HepG2 (cell line): ENCODE measurements at regions not wholly inside any gene's neighbourhood (a gene's known extent, or its start where the extent isn't known, plus 50 kb on each side); places are given as distances from the start of the nearest gene placed in this dataset.

ENCODE experiments used
- ATAC-seq: fragments of 200-7000 bp; cut with Tn5 transposase; 3 replicates; pipeline ENCODE4 v1.9.1; 2020; ENCODE audit warnings: mild to moderate bottlenecking, moderate library complexity
- BruUV-seq: library from RNA; stranded (reverse); fragments of 400-500 nt; replicated peaks from 2 replicates; lab custom pipeline; 2021; lab: Mats Ljungman, UMichigan
- CTCF ChIA-PET: fragments of 300-600 bp; formaldehyde crosslinking; extraction: SDS; loops from one replicate; lab custom pipeline; 2021; ENCODE audit warnings: low total read pairs, inconsistent platforms, low intra/inter-chr PET ratio; lab: Yijun Ruan, JAX
- POLR2A ChIA-PET: fragments of 350-600 bp; sonication (Branson Sonifier 250); formaldehyde crosslinking; loops from one replicate; lab custom pipeline; 2020; ENCODE audit warnings: antibody characterized with exemption, inconsistent platforms; lab: Yijun Ruan, JAX
- DNase-seq: peaks from one replicate; pipeline ENCODE4 v3.0.0-alpha.2; 2015; ENCODE audit warnings: low spot score
- FAIRE-seq: peaks from 3 replicates; lab custom pipeline; 2011; peaks lifted over from hg19 to GRCh38; lab: Jason Lieb, UNC
- H2AFZ ChIP-seq: one replicate; pipeline ENCODE4 v1.6.1; 2011; ENCODE audit warnings: low read length, inconsistent platforms
- H3K27ac ChIP-seq: fragments of 300-600 bp; 3 replicates; pipeline ENCODE4 v1.8.0; 2011; ENCODE audit warnings: mixed run types, mild to moderate bottlenecking, mixed read lengths, low read length, inconsistent platforms; ENCODE audit not compliant: insufficient read depth; ENCODE audit errors: extremely low read length
- H3K27me3 ChIP-seq, 2 experiments: fragments of 200-600 bp in 1 of 2; 2 replicates in 1 of 2; 3 replicates in 1 of 2; pipeline versions ENCODE4 v1.6.0 to v1.8.0; 2011; ENCODE audit warnings: low read length in 2 of 2, mild to moderate bottlenecking in 2 of 2, moderate library complexity in 2 of 2, inconsistent platforms in 1 of 2; ENCODE audit not compliant: insufficient read depth in 2 of 2, control insufficient read depth in 1 of 2
- H3K36me3 ChIP-seq, 2 experiments: fragments of 200-600 bp in 1 of 2; replicated peaks in 1 of 2; 2 replicates in 1 of 2; 3 replicates in 1 of 2; pipeline versions ENCODE4 v1.5.1 to v1.8.0; 2011; ENCODE audit warnings: low read length in 2 of 2, inconsistent platforms in 1 of 2; ENCODE audit not compliant: insufficient read depth in 2 of 2, control insufficient read depth in 1 of 2
- H3K4me1 ChIP-seq: 2 replicates; pipeline ENCODE4 v1.5.1; 2012; ENCODE audit warnings: low read length, inconsistent platforms; ENCODE audit not compliant: insufficient read depth
- H3K4me2 ChIP-seq: 2 replicates; pipeline ENCODE4 v1.6.0; 2011; ENCODE audit warnings: low read depth, low read length, inconsistent platforms
- H3K4me3 ChIP-seq, 3 experiments: fragments of 200-600 bp in 1 of 3; sonication (generic), shearing (Covaris generic) in 1 of 3; replicated peaks in 1 of 3; 2 replicates each; pipeline ENCODE4 v1.5.1; 2011 to 2016; ENCODE audit warnings: low read length in 3 of 3, inconsistent platforms in 2 of 3, low read depth in 2 of 3, mild to moderate bottlenecking in 2 of 3, control low read depth in 1 of 3, mixed read lengths in 1 of 3; ENCODE audit not compliant: insufficient read depth in 1 of 3
- H3K79me2 ChIP-seq: one replicate; pipeline ENCODE4 v1.6.1; 2011; ENCODE audit warnings: low read length, inconsistent platforms; ENCODE audit not compliant: insufficient read depth
- H3K9ac ChIP-seq: 2 replicates; pipeline ENCODE4 v1.6.0; 2011; ENCODE audit warnings: mild to moderate bottlenecking, low read depth, low read length, inconsistent platforms; ENCODE audit not compliant: insufficient read depth
- H3K9me3 ChIP-seq: 2 replicates; pipeline ENCODE4 v1.5.1; 2012; ENCODE audit warnings: mild to moderate bottlenecking, low read length
- H4K20me1 ChIP-seq: 2 replicates; pipeline ENCODE4 v1.6.0; 2011; ENCODE audit warnings: inconsistent platforms, mild to moderate bottlenecking, low read length, moderate library complexity; ENCODE audit not compliant: insufficient read depth
- ATF4 ChIP-seq, 2 experiments: fragments of 450-650 bp in 1 of 2; sonication (generic) in 1 of 2; formaldehyde crosslinking; IDR thresholded peaks; 2 replicates each; pipeline versions ENCODE4 v1.5.0 to v1.8.0; 2020 to 2022; ENCODE audit warnings: mild to moderate bottlenecking in 1 of 2, missing genetic modification reagents in 1 of 2
- CENPT ChIP-seq: sonication (generic); formaldehyde crosslinking; IDR thresholded peaks from 2 replicates; pipeline ENCODE4 v1.8.0; 2022; ENCODE audit warnings: low read depth, mild to moderate bottlenecking, moderate library complexity, missing genetic modification reagents
- DBP ChIP-seq: sonication (generic); formaldehyde crosslinking; IDR thresholded peaks from 2 replicates; pipeline ENCODE4 v1.4.0; 2020; ENCODE audit warnings: missing genetic modification reagents; ENCODE audit errors: not compliant biosample characterization
- DDIT3 ChIP-seq: sonication (generic); formaldehyde crosslinking; IDR thresholded peaks from 2 replicates; pipeline ENCODE4 v1.4.0; 2020; ENCODE audit warnings: mild to moderate bottlenecking, missing genetic modification reagents
- HOXA9 ChIP-seq: sonication (generic); formaldehyde crosslinking; IDR thresholded peaks from 2 replicates; pipeline ENCODE4 v1.8.1; 2022; ENCODE audit warnings: missing genetic modification reagents, mild to moderate bottlenecking, moderate library complexity, borderline replicate concordance
- MLXIP ChIP-seq: sonication (generic); formaldehyde crosslinking; IDR thresholded peaks from 2 replicates; pipeline ENCODE4 v1.9.0; 2021; ENCODE audit warnings: missing genetic modification reagents, borderline replicate concordance
- NFKBIZ ChIP-seq: IDR thresholded peaks from 2 replicates; pipeline ENCODE4 v1.6.1; 2018; ENCODE audit warnings: missing genetic modification reagents, missing compliant biosample characterization
- RARG ChIP-seq: sonication (generic); formaldehyde crosslinking; IDR thresholded peaks from 2 replicates; pipeline ENCODE4 v1.4.0; 2020; ENCODE audit warnings: low read depth, mild to moderate bottlenecking, missing genetic modification reagents
- SMAD3 ChIP-seq: sonication (generic); formaldehyde crosslinking; IDR thresholded peaks from 2 replicates; pipeline ENCODE4 v1.4.0; 2020; ENCODE audit warnings: missing genetic modification reagents
- SNAPC4 ChIP-seq: sonication (generic); formaldehyde crosslinking; IDR thresholded peaks from 2 replicates; pipeline ENCODE4 v1.4.0; 2020; ENCODE audit warnings: mild to moderate bottlenecking, missing genetic modification reagents
- SNAPC5 ChIP-seq: sonication (generic); formaldehyde crosslinking; IDR thresholded peaks from 2 replicates; pipeline ENCODE4 v1.8.1; 2023; ENCODE audit warnings: mild to moderate bottlenecking, missing genetic modification reagents, borderline replicate concordance
- ZNF335 ChIP-seq: sonication (generic); formaldehyde crosslinking; IDR thresholded peaks from 2 replicates; pipeline ENCODE4 v1.4.0; 2020; ENCODE audit warnings: missing genetic modification reagents
- WGBS: methylation state at CpG from one replicate; pipeline ENCODE4 v1.1.6; 2017; ENCODE audit warnings: low lambda C conversion rate; 5-methylcytosine and 5-hydroxymethylcytosine counted together
- in situ Hi-C: cut with HindIII; loops from 2 replicates; pipeline ENCODE4 v1.10.0; 2017; ENCODE audit warnings: low pct_unique_long_range_greater_than_20kb; ENCODE audit not compliant: extremely low pct_ligation_motif_present
- intact Hi-C: fragments of 100-400 bp; cut with micrococcal nuclease; formaldehyde crosslinking; loops from one replicate; pipeline ENCODE4 v1.10.0; 2022; ENCODE audit not compliant: unreplicated experiment

GRCh38 chr12:130111965-130112496 is 50.2 kb upstream of the FZD10 start:
- no peak overlapping the region for H3K4me3 ChIP-seq
- no peaks in the 10 kb centered on the region for H4K20me1 ChIP-seq
- H3K36me3 ChIP-seq: no peaks in the 10 kb centered on the region
- ChIA-PET CTCF (no interaction called here), POLR2A (no interaction called here)
- FAIRE-seq (no peak), DNase-seq (no peak), ATAC-seq (no peak)
- H3K27ac ChIP-seq: no peak overlapping the region
- in situ Hi-C loops: no loop called here
- WGBS: 44% methylated on average over 6 of the region's 6 CpGs
- no peaks in the 10 kb centered on the region for H3K4me1 ChIP-seq
- intact Hi-C loops: no loop called here
- no peak overlapping the region for H3K9ac ChIP-seq
- H3K79me2 ChIP-seq: no peaks in the 10 kb centered on the region
- H3K4me2 ChIP-seq: no peak overlapping the region
- BruUV-seq: no TSS peak
- H3K9me3 ChIP-seq: no peaks in the 10 kb centered on the region
- H3K27me3 ChIP-seq: peaks cover 5 to 48% of the 10 kb centered on the region in 2 experiments; a peak in 4 of 5 replicates
- H2AFZ ChIP-seq: no peak overlapping the region
- TF ChIP-seq DBP (no peak), MLXIP (CRISPR knock-in tag) (no peak), SMAD3 (CRISPR knock-in tag) (no peak), SNAPC5 (no peak), DDIT3 (CRISPR knock-in tag) (no peak), CENPT (CRISPR knock-in tag) (no peak), RARG (CRISPR knock-in tag) (no peak), ATF4 (CRISPR knock-in tag; IDR thresholded peaks at IDR 0.05) (no peak), HOXA9 (no peak), SNAPC4 (CRISPR knock-in tag) (no peak), NFKBIZ (CRISPR knock-in tag) (no peak), ZNF335 (CRISPR knock-in tag) (no peak)
